Daoy (cell line): ENCODE measurements at regions not wholly inside any gene's neighbourhood (a gene's known extent, or its start where the extent isn't known, plus 50 kb on each side); places are given as distances from the start of the nearest gene placed in this dataset.
"Not testable (repeated sequence)": the region's sequence is repeated elsewhere in the genome, so short reads cannot be mapped to it uniquely, and the experiment has no call there.

Experiments used
- DNase-seq: peaks from one replicate; pipeline ENCODE4 v3.0.0-alpha.2; 2015; ENCODE audit warnings: low read depth

- no peak for DNase-seq
Measured at GRCh38 chr4:174183259-174183658, 100.2 kb downstream of the FBXO8 start.

GRCh38 chr4:174181827-174182226 is 101.6 kb downstream of the FBXO8 start:
- no peak for DNase-seq

- no peak for DNase-seq
Measured at GRCh38 chr4:174177536-174177935, 105.9 kb downstream of the FBXO8 start.

GRCh38 chr4:174175836-174176235 is 107.6 kb downstream of the FBXO8 start:
- DNase-seq: not testable (repeated sequence)

- DNase-seq: no peak
Measured at GRCh38 chr4:174173360-174173759, 110.1 kb downstream of the FBXO8 start.

GRCh38 chr4:174172274-174172673 is 111.2 kb downstream of the FBXO8 start:
- no peak for DNase-seq

GRCh38 chr4:174170906-174171305 is 112.6 kb downstream of the FBXO8 start:
- DNase-seq: no peak

GRCh38 chr4:174170091-174170490 is 113.4 kb downstream of the FBXO8 start:
- no peak for DNase-seq

GRCh38 chr4:174157106-174157607 is 126.3 kb downstream of the FBXO8 start:
- DNase-seq: no peak

- peak; percentile 12 for DNase-seq
Measured at GRCh38 chr4:174156239-174156826, 127.1 kb downstream of the FBXO8 start.

GRCh38 chr4:174154215-174154854 is 129.1 kb downstream of the FBXO8 start:
- peak; percentile 61 for DNase-seq

GRCh38 chr4:174152717-174153466 is 130.6 kb downstream of the FBXO8 start:
- DNase-seq: no peak

GRCh38 chr4:174147863-174148262 is 135.6 kb downstream of the FBXO8 start:
- no peak for DNase-seq

GRCh38 chr4:174144106-174144505 is 139.4 kb downstream of the FBXO8 start:
- DNase-seq: no peak

- DNase-seq: no peak
Measured at GRCh38 chr4:174141876-174142275, 141.6 kb downstream of the FBXO8 start.

- DNase-seq: no peak
Measured at GRCh38 chr4:174138616-174139015, 144.9 kb downstream of the FBXO8 start.

GRCh38 chr4:174137698-174138097 is 145.8 kb downstream of the FBXO8 start:
- no peak for DNase-seq

GRCh38 chr4:174135936-174136406 is 147.5 kb downstream of the FBXO8 start:
- DNase-seq: no peak

GRCh38 chr4:174135530-174135929 is 147.9 kb downstream of the FBXO8 start:
- DNase-seq: no peak

- DNase-seq: no peak
Measured at GRCh38 chr4:174134361-174134760, 149.1 kb downstream of the FBXO8 start.

GRCh38 chr4:174133551-174133950 is 149.9 kb downstream of the FBXO8 start:
- DNase-seq: no peak

GRCh38 chr4:174131901-174132300 is 151.6 kb downstream of the FBXO8 start:
- DNase-seq: no peak

GRCh38 chr4:174122705-174123104 is 160.8 kb downstream of the FBXO8 start:
- no peak for DNase-seq
